DOHH2 (cell line): ENCODE measurements at regions not wholly inside any gene's neighbourhood (a gene's known extent, or its start where the extent isn't known, plus 50 kb on each side); places are given as distances from the start of the nearest gene placed in this dataset.

Experiments used
- H3F3A ChIP-seq: fragments of 200-600 bp; sonication (generic), shearing (Covaris generic); 2 replicates; pipeline ENCODE4 v1.6.0; 2016; ENCODE audit warnings: antibody characterized with exemption, mild to moderate bottlenecking; ENCODE audit not compliant: control insufficient read depth, insufficient read depth
- H3K27ac ChIP-seq: fragments of 200-600 bp; sonication (generic); 2 replicates; pipeline ENCODE4 v1.5.1; 2014; ENCODE audit warnings: low read depth, mild to moderate bottlenecking, low read length, moderate library complexity
- H3K27me3 ChIP-seq: fragments of 200-600 bp; sonication (generic); 2 replicates; pipeline ENCODE4 v1.6.1; 2014; ENCODE audit warnings: mild to moderate bottlenecking, low read length, mixed read lengths; ENCODE audit not compliant: control insufficient read depth
- H3K36me3 ChIP-seq: fragments of 200-600 bp; sonication (generic); 2 replicates; pipeline ENCODE4 v1.6.1; 2014; ENCODE audit warnings: mild to moderate bottlenecking, low read length, moderate library complexity, mixed read lengths; ENCODE audit not compliant: control insufficient read depth
- H3K4me1 ChIP-seq: fragments of 200-600 bp; sonication (generic); 2 replicates; pipeline ENCODE4 v1.6.1; 2014; ENCODE audit warnings: mild to moderate bottlenecking, low read length, mixed read lengths; ENCODE audit not compliant: control insufficient read depth
- H3K4me2 ChIP-seq: fragments of 200-600 bp; sonication (generic); 2 replicates; pipeline ENCODE4 v1.6.0; 2014; ENCODE audit warnings: mild to moderate bottlenecking, low read length, moderate library complexity
- H3K4me3 ChIP-seq: fragments of 200-600 bp; sonication (generic); 2 replicates; pipeline ENCODE4 v1.5.1; 2014; ENCODE audit warnings: mild to moderate bottlenecking, low read length, mixed read lengths
- H3K79me2 ChIP-seq: fragments of 200-600 bp; sonication (generic); 2 replicates; pipeline ENCODE4 v1.6.1; 2014; ENCODE audit warnings: mild to moderate bottlenecking, low read length, mixed read lengths; ENCODE audit not compliant: control insufficient read depth
- H3K9me2 ChIP-seq: fragments of 200-600 bp; sonication (generic); replicated peaks from 2 replicates; pipeline ENCODE4 v1.6.1; 2014; ENCODE audit warnings: mild to moderate bottlenecking, low read length, mixed read lengths; ENCODE audit not compliant: control insufficient read depth
- H3K9me3 ChIP-seq: fragments of 200-600 bp; sonication (generic); 2 replicates; pipeline ENCODE4 v1.6.1; 2014; ENCODE audit warnings: antibody characterized with exemption, low read length, mixed read lengths; ENCODE audit not compliant: control insufficient read depth, insufficient read depth
- H4K20me1 ChIP-seq: fragments of 200-600 bp; sonication (generic); 2 replicates; pipeline ENCODE4 v1.6.0; 2014; ENCODE audit warnings: low read depth, mild to moderate bottlenecking, antibody characterized with exemption, low read length, moderate library complexity; ENCODE audit not compliant: control insufficient read depth, insufficient read depth
- EZH2phosphoT487 ChIP-seq: fragments of 200-600 bp; sonication (generic); IDR thresholded peaks from 2 replicates; pipeline ENCODE4 v1.6.1; 2017; ENCODE audit warnings: borderline replicate concordance, mild to moderate bottlenecking, antibody characterized with exemption, low read length, moderate library complexity, mixed read lengths
- TF ChIP-seq, protein P1 (sequence below): fragments of 200-600 bp; sonication (generic); IDR thresholded peaks from one replicate; pipeline ENCODE4 v1.5.1; 2014; ENCODE audit warnings: antibody characterized with exemption, mild to moderate bottlenecking, low read depth, low read length; ENCODE audit not compliant: poor library complexity, severe bottlenecking

DNA sequence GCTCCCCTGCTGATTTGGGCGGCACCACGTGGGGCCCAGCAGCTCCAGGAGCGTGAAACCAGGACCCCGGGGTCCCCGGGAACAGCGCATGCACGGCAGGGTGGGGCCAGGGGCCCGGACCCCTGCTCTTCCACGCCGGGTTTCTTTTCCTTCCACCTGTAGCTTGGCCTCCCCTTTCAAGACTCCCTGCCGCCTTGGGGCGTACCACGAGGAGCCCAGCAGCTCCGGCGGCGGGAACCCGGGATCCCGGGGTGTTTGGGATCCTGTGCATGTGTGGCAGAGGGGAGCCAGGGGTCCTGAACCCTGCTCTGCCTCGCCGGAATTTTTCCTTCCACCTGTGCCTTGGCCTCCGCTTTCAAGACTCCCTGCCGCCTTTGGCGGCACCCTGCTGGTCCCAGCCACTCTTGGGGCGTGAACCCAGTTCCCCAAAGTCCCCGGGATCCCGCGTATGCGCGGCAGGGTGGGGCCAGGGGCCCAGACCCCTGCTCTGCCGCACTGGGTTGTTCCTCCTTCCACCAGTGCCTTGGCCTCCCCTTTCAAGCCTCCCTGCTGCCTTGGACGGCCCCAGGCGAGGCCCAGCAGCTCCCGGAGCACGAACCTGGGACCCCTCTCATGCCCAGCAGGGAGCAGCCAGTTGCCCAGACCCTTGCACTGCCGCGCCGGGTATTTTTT is 322.7 kb downstream of the ALG10 start:
- Histone ChIP-seq H3F3A (no peaks in the 10 kb centered on the region), H3K4me1 (no peaks in the 10 kb centered on the region), H3K4me2 (no peak overlapping the region), H3K27me3 (no peaks in the 10 kb centered on the region), H3K36me3 (no peaks in the 10 kb centered on the region), H3K4me3 (no peak overlapping the region), H3K9me3 (peaks cover 27% of the 10 kb centered on the region; the same call in 1 of the 2 replicates), H4K20me1 (no peaks in the 10 kb centered on the region), H3K79me2 (no peaks in the 10 kb centered on the region), H3K27ac (no peak overlapping the region), H3K9me2 (no peaks in the 10 kb centered on the region)
- TF ChIP-seq EZH2phosphoT487, result no peak
- TF ChIP-seq, protein P1, sequence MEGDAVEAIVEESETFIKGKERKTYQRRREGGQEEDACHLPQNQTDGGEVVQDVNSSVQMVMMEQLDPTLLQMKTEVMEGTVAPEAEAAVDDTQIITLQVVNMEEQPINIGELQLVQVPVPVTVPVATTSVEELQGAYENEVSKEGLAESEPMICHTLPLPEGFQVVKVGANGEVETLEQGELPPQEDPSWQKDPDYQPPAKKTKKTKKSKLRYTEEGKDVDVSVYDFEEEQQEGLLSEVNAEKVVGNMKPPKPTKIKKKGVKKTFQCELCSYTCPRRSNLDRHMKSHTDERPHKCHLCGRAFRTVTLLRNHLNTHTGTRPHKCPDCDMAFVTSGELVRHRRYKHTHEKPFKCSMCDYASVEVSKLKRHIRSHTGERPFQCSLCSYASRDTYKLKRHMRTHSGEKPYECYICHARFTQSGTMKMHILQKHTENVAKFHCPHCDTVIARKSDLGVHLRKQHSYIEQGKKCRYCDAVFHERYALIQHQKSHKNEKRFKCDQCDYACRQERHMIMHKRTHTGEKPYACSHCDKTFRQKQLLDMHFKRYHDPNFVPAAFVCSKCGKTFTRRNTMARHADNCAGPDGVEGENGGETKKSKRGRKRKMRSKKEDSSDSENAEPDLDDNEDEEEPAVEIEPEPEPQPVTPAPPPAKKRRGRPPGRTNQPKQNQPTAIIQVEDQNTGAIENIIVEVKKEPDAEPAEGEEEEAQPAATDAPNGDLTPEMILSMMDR, result no peak

DNA sequence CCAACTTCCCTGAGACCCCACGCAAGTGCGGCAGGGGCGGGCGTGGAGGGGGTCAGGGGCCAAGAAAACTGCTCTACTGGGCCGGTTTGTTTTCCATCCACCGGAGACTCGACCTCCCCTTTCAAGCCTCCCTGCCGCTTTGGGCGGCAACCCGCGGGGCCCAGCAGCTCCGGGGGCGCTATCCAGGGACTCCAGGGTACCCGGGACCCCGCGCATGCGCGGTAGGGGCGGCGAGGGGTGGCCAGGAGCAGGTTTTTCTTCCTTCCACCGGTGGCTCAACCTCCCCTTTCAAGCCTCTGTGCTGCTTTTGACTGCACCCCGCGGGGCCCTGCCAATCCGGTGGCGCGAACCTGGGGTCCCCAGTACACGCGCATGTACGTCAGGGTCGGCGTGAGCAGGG is 323.5 kb downstream of the ALG10 start:
- Histone ChIP-seq H3K79me2 (no peaks in the 10 kb centered on the region), H3F3A (no peaks in the 10 kb centered on the region), H3K9me3 (peaks cover 27% of the 10 kb centered on the region; the same call in 1 of the 2 replicates), H3K4me1 (no peaks in the 10 kb centered on the region), H3K27me3 (no peaks in the 10 kb centered on the region), H3K4me2 (no peak overlapping the region), H3K36me3 (no peaks in the 10 kb centered on the region), H3K9me2 (no peaks in the 10 kb centered on the region), H3K4me3 (no peak overlapping the region), H3K27ac (no peak overlapping the region), H4K20me1 (no peaks in the 10 kb centered on the region)
- no peak for TF ChIP-seq EZH2phosphoT487
- TF ChIP-seq, protein P1, result no peak

DNA sequence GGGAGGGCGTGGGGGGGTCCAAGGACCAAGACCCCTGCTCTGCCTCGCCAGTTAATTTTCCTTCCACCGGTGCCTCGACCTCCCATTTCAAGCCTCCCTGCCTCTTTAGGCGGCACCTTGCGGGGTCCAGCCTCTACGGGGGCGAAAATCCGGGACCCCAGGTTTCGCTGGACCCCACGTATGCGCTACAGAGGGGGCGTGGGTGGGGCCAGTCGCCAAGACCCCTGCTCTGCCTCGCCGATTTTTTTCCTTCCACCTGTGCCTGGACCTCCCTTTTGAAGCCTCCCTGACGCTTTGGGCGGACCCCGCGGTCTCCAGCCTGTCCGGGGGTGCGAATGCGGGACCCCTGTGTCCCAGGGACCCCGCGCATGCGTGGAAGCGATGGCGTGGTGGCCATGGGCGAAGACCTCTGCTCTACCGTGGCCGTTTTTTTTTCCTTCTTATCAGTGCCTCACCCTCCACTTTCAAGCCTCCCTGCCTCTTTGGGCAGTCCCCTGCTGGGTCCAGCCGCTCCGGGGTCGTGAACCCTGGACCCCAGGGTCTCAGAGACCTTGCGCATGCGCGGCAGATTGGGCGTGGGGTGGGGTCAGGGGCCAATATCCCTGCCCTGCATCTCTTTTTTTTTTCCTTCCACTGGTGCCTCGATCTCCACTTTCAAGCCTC is 324.2 kb downstream of the ALG10 start:
- H3K4me3 ChIP-seq, result no peak overlapping the region
- no peaks in the 10 kb centered on the region for H3K36me3 ChIP-seq
- no peaks in the 10 kb centered on the region for H3K4me1 ChIP-seq
- H4K20me1 ChIP-seq, result no peaks in the 10 kb centered on the region
- peaks cover 34% of the 10 kb centered on the region; the same call in 1 of the 2 replicates for H3K9me3 ChIP-seq
- no peaks in the 10 kb centered on the region for H3K9me2 ChIP-seq
- H3K79me2 ChIP-seq, result no peaks in the 10 kb centered on the region
- no peak overlapping the region for H3K4me2 ChIP-seq
- no peak overlapping the region for H3K27ac ChIP-seq
- TF ChIP-seq EZH2phosphoT487, result no peak
- TF ChIP-seq, protein P1, result no peak
- H3F3A ChIP-seq, result no peaks in the 10 kb centered on the region
- no peaks in the 10 kb centered on the region for H3K27me3 ChIP-seq
